Embryonic facial prominence (tissue), 1 donor: ENCODE measurements at regions not wholly inside any gene's neighbourhood (a gene's known extent, or its start where the extent isn't known, plus 50 kb on each side); places are given as distances from the start of the nearest gene placed in this dataset.
"Not testable (repeated sequence)": the region's sequence is repeated elsewhere in the genome, so short reads cannot be mapped to it uniquely, and the experiment has no call there.

Experiments
- DNase-seq: peaks from one replicate; pipeline ENCODE4 v3.0.0-alpha.2; 2016; ENCODE audit errors: extremely low spot score

DNA sequence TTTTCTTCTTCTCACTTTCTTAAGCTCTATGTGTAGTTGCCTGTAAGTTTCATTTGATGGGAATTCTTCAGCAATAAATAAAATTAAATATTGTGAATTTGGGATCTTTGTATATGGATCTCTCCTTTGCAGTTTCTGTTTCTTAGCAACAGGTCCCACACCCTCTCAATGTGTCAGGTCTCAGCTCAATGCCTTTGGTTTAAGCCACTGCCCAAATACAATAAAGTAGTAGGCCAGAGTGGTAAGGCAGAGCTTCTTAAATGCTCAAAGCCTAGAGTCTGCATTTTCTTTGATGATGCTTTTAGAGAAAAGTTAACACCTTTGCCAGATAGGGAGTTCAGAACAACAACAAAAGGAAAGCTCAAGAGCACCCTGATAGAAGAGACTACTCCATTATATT is 343.7 kb downstream of the NSUN3 start:
- no peak for DNase-seq

DNA sequence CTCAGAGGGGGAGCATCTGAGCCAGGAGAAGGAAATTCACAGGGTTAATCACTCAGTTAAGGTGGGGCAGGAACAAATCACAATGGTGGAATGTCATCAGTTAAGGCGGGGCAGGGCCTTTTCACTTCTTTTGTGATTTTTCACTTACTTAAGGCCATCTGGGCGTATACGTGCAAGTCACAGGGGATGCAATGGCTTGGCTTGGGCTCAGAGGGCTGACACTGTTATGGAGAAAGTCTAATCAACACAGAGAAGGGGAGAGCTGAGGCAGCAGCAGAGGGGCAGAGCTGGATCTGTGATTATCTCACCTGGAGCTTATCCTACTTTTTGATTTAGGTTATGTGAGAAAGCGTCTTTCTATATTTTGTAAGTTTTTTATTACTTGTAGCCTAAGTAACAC is 350.1 kb downstream of the NSUN3 start:
- not testable (repeated sequence) for DNase-seq

DNA sequence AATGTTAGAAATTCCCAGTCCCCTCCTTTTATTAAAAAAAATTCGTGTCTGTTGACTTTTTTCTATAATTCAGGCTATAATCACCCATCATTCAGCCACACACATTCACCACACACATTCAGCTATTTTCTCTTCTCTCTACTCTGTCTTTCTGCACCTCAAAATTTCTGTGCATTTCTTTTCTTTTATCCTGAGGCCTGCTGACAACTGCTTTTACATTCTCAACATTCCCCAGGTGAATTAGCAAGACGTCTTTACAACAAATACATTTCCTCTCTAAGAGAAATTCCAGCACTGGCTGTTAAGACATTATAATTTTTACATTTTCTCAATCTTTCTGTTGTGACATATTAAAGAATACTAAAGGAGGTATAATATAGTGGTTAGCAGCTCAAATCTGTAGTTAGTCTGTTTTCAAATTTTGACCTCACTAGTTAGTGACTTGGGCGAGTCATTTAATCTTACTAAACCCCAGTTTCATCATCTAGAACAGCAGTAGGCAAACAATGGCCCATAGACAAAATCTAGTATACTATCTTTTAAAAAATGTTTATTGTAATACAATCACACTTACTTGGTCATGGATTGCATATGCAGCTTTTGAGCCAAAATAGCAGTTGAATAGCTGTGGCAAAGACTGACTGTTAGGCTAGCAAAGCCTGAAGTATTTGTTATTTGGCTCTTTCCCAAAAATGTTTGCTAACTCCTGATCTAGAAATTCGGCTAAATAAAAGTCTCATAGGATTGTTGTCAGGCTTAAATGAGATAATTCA is 350.7 kb downstream of the NSUN3 start:
- DNase-seq, result no peak

GRCh38 chr3:94414418-94414817 is 351.6 kb downstream of the NSUN3 start:
- DNase-seq, result no peak

DNA sequence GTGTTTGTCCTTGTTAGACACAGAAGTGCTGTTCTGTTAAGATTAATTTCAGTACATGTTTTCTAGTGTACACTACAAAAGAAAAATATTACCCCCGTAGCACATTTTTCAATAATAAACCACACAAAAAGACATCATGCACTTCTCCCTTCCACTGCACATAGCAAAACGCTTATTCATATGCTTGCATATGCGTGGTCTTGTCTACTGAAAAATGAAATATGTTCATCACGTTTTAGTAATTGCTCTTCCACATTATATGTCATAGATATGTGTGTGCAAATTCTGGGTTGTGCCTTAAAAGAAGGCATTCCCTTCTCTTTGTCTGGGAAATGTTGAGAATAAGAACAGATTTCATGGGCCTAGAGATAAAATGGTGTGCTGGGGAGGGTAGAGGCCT is 353.9 kb downstream of the NSUN3 start:
- no peak for DNase-seq

GRCh38 chr3:94417963-94418455 is 355.1 kb downstream of the NSUN3 start:
- DNase-seq, result no peak

GRCh38 chr3:94420931-94421330 is 358.1 kb downstream of the NSUN3 start:
- no peak for DNase-seq

- no peak for DNase-seq
Observed at GRCh38 chr3:94423578-94423977, 360.7 kb downstream of the NSUN3 start.

GRCh38 chr3:94429517-94429916 is 366.7 kb downstream of the NSUN3 start:
- no peak for DNase-seq

- DNase-seq, result no peak
Observed at GRCh38 chr3:94431876-94432570, 369.2 kb downstream of the NSUN3 start.

- no peak for DNase-seq
Observed at GRCh38 chr3:94433811-94434210, 370.9 kb downstream of the NSUN3 start.

DNA sequence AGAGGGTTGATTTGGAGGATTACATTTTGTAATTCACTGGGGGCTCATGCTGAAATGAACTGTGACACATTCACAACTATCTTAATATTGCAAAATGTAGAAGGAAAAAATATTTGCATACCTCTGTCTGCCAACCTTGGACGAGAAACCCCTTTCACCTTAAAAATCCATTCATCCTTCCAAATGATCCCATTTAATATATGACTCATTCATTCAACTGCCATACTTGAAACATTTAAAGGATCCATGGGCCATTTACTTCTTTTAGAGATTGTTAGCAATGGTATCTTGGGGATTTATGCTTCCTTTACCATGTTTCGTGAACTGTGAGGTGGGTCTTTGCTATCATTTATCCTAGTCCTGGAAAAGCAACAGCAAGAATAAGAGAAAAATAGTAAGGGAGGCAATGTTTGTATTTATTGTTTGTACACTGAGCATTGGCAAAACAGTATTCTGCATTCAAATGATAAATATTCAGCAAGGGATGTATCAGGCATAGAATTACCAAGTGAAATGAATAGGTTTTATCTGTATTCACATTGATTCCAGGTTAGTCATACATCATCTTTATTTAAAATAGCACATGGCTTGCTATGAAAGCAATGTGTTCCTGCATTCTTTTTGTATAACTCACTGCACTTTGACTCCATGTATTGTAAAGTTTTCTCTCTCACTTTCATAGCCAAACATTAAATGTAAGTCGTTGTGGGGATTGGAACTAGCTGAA is 378.1 kb downstream of the NSUN3 start:
- DNase-seq, result no peak

GRCh38 chr3:94441494-94441847 is 378.6 kb downstream of the NSUN3 start:
- DNase-seq, result no peak

DNA sequence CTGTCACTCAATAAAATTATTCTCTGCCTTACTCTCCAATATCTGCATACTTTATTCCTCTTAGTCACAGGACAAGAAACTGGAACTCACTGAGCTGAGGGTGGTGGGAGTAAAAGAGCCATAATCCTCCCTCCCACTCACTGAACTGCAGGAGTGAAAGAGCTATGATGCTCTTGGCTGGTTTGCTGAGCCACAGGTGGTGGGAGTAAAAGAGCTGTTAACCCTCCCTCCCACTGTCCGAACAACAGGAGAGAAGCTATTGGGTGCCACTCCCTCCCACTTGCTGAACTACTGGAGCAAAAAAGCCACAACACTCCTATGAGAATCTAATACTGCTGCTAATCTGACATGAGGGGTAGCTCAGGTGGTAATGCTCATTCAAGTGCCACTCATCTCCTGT is 391.0 kb downstream of the NSUN3 start:
- no peak for DNase-seq

DNA sequence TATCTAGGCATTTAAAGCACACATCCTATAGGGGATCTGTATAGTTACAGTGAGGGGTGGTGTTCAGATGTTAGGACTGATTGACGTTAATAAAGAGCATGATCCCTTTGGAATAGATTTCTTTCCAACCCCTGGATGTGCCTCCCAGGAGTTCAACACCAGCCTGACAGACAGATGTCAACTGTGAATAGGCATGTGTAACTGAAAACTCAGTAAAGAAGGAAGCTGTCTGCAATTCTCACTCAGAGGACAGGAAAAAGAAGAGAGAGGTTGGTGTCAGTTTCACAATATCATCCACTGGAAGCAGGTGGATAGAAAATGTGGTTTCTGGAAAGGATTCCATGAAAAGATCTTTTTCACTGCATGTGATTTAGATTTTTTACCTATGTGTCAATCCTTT is 396.3 kb downstream of the NSUN3 start:
- no peak for DNase-seq

GRCh38 chr3:94460931-94461330 is 398.1 kb downstream of the NSUN3 start:
- no peak for DNase-seq

DNA sequence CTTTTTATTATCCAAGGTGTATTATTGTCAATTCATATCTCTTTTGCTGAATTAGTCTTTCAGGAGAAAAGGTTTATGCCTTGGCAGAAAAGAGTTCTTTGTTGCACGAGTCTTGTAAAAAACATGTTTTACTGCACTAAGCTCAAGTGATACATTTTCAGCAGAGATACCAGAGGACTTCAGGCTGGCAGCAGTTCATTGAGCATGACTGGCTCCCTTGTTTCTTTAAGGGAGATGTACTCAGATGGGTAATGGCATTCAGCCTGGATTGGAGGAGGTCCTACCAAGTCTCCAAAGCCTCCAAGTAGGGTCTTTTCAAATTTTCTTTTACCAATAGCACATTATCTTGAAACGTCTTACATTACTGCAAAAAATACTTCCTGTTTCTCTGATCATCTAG is 400.1 kb downstream of the NSUN3 start:
- no peak for DNase-seq

- DNase-seq, result no peak
Observed at GRCh38 chr3:94472511-94472910, 409.6 kb downstream of the NSUN3 start.

DNA sequence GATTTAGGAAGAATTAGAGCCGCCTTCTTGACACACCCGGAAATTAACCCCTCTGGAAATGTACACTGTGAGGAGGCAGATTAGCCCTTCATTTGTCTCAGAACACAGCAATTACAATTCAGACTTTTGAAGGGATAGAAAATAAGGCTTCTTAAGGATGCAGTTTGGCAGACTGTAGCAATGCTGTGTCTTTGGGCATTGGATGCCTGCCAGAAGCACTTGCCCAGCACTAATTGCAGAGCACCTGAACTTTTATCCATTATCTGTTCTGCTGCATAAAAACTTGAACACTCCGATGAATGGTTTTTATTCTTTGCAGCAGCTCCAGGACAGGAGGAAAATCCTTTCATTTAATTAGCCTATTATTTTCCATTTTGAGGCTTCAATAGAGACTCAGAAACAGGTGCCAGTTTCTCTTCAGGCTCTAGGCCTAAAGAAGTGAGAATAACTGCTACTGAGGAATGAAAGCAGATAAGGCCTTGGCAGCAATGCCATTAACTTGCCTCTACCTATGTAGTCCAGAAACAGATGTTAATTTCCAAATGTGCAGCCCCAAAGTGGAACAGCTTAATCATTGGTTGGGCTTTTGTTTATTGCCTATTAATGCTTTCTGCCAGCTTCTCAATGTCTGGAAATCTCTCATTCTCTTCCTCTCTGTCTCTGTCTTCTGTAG is 418.5 kb downstream of the NSUN3 start:
- no peak for DNase-seq

GRCh38 chr3:94482686-94483085 is 419.8 kb downstream of the NSUN3 start:
- no peak for DNase-seq

DNA sequence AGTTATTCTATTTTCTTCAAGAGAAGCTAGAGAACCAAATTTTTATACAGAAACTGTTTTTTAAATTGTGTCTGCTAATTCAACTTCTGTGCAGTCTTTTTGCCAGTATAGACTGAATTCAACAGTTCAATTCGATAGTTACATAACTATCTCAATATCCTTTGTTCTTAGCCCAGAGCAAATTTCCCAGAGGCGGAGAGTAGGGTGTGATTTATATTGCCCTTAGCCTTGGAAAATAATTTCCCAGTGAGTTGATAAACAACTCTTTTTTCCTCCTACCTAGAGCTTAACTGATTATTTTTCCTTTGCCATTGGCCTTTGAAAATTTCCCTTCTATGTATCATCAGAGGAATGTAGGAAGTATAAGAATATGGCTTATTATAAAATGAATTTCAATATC is 420.5 kb downstream of the NSUN3 start:
- DNase-seq, result no peak

DNA sequence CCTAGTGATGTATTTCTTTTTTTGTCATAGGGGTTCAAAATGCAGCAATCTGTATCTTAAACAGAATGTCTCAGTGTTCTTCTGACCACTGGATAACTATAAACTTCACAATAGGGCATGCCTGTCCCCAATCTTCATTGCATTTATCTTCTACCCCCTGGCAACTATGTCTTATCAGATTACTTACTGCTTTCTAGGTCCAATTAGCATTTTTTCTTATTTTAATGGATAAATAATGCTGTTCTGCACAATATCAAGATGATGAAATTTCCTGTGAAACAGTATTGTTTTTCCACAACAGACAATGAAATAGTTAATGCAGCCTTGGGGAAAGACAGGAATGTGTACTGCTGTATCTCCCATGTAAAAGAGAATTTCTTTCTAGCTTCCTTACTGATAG is 432.1 kb downstream of the NSUN3 start:
- DNase-seq, result no peak
